GM19455 (cell line): ENCODE measurements at regions not wholly inside any gene's neighbourhood (a gene's known extent, or its start where the extent isn't known, plus 50 kb on each side); places are given as distances from the start of the nearest gene placed in this dataset.

Source experiments
- ATAC-seq: cut with Tn5 transposase; IDR thresholded peaks from one replicate; pipeline ENCODE4 v1.9.1; 2021; ENCODE audit not compliant: unreplicated experiment

DNA sequence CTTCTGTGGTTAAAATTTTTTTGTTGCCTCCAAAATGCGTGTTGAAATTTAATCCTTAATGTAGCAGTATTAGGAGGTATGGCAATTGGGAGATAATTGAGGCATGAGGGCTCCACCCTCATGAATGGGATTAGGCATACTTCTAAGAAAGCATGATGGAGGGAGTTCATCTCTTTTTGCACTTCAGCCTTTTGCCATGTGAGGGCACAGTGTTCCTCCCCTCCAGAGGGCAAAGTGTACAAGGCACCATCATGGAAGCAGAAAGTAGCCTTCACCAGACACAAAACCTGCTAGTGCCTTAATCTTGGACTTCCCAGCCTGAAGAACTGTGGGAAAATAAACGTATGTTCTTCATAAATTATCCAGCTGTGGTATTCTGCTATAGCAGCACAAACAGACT is 429.5 kb downstream of the ZIC1 start:
- no peak for ATAC-seq

DNA sequence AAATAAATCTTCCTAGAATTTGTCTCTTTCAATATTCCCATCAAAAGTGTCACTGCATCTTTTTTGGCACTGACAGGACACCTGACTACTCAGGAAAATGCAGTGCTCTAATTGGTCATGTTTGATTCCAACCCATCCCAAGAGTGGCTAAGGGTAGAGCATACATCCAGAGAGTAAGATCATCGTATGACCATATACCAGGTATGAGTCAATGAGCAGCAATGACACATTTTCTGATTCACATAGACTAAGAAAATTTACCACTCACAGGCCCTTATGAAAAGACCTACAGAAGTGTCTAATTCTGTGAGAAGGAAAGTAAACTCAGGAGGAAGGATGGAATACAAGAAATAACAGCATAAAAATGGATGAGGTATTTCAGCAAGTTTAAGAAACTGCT is 434.2 kb downstream of the ZIC1 start:
- no peak for ATAC-seq

DNA sequence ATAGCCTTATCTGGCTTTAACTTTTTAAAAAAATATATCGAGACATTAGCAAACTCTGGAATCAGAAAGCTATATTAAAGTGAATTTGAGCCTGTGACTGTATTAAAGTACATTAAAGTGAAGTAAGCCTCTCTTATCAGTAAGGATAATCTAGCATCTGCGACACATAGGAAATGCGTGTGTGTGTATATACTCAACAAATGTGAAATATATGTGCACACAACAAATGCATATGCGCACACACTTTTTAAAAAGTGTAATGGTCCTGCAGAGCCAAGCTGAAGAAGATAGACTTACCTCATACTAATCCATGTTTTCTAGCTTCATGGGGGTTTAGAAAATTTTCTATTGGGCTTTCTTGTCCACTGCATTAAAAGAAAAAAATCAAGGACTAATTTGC is 437.1 kb downstream of the ZIC1 start:
- no peak for ATAC-seq

DNA sequence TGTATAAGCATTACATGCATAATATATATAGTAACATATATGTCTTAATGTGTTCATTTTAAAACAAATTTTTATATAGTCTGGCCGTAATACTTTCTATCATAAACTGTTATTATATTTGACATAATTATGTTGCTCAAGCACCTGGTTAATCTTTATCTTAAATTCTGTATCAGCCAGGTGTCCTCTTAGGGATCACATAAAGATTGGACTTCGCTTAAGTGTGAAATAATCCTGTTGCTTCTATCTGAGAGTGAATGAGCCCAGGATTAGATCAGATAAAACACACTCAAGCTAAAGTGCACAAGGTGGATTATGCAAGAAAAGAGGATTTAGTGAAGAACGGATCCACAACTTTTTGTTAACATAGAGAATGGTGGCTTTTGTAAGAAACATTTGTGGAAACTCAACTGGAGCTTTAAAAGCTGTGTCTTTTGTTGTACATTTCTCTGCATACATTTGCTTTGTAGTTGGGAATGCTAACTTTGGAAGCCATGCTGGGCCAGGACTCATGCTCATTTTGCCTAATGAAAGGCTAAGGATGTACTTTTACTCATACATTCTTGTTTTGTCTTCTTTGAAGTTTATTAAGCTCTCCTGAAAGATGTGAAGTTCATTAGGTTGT is 437.8 kb downstream of the ZIC1 start:
- no peak for ATAC-seq

DNA sequence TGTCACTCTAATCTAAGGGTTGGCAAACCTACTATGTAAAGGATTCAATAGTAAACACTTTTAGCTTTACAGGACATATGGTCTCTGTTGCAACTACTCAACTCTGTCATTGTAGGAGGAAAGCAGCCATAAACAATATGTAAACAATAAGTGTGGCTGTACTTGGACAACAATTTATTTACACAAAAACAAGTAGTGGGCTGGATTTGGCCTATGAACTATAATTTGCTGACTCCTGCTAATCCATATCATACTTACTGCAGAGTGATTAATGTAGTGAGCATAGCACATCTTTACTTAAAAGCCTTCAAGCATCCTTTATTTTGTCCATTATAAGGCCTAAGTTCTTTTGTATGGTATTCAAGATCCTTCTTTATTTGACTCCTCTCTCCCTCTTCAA is 441.9 kb downstream of the ZIC1 start:
- no peak for ATAC-seq

DNA sequence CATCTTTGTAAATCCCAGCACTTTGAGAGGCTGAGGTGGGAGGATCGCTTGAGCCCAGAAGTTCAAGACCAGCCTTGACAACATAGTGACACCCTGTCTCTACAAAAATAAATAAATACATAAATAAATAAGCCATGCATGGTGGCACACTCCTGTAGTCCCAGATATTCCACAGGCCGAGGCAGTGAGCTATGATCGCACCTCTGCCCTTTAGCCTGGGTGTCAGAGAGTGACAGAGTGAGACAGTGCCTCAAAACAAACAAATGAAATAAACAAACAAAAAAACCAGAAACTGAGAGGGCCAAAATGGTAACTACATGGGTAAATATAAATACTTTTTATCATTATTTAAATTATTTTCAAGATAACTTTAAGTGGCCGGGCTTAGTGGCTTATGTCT is 445.4 kb downstream of the ZIC1 start:
- ATAC-seq, result no peak

DNA sequence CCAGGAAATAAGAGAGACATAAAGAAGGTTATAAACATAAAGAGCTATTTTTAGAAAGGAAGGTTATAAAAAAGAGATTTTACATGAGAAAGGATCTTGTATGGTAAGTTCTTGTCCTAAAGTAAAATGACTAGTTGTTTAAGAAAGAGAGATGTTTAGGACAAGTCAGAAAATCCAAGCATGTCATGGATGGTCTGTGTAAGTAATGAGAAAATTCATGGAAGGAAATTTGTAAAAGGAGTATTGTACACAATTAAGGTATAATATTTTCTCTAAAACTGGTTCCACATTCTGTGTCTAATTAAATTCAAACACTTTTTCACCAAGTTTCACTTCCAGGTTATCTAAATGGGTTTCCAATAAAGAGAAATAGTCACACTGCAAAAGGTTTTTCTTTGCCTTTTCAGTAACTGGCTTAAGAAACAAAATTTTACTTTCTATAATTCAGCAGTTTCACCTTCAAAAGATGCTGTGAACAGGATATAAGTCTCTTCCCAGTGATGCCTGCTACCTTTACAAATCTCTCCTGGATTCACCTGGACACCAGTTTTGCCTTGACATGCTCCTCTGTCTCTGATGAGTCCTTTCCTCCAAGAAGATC is 455.7 kb downstream of the ZIC1 start:
- no peak for ATAC-seq

DNA sequence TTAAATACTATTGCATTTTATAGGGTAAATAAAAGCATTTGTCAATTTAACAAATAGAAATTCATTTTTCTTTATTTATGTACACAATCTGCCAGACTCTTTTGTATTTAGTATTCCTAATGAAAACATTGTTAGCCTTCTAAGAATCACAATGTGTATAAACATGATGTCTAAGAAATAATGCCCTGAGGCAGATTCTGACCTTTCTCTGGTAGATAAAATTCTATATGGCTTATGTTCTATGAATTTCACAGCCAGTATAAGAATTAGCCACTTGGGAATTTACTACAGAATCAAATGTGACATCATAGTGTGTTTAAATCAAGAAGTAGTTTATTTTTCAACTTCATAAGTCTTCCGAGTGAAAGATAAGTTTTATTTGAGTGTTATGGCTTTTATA is 457.4 kb downstream of the ZIC1 start:
- ATAC-seq, result no peak

DNA sequence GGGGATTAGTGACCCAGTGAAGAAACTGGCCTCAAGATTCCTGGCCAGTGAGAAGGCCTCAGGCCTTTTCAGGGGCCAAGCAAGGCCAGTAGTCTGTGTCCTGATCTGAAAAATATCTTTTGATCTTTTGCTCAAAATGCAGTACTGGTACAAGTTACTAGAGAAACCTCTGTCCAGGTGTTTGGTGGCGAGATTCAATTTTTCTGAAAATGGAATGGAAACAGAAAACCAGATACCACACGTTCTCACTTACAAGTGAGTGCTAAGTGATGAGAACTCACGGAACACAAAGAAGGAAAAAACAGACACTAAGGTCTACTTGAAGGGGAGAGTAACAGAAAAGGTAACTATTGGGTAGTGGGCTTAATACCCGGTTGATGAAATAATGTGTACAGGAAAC is 463.4 kb downstream of the ZIC1 start:
- no peak for ATAC-seq

DNA sequence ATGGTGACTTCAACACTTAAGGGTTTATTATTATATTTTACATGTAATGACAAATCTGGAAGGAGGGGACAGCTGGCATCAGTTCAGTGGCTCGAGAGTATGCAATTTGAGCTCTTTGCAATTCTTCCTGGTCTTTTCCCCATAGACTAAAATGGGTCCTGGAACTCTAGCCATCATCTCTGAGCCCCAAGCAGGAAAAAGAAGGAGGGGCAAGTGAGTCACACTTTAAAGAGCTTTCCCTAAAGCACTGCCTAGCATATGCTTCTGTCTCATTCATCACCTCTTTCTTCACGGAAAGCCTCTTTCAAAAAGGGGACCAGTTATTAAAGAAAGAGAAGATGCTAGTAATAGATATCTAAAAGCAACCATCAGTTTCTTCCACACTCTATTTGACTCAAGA is 466.3 kb downstream of the ZIC1 start:
- ATAC-seq, result no peak

DNA sequence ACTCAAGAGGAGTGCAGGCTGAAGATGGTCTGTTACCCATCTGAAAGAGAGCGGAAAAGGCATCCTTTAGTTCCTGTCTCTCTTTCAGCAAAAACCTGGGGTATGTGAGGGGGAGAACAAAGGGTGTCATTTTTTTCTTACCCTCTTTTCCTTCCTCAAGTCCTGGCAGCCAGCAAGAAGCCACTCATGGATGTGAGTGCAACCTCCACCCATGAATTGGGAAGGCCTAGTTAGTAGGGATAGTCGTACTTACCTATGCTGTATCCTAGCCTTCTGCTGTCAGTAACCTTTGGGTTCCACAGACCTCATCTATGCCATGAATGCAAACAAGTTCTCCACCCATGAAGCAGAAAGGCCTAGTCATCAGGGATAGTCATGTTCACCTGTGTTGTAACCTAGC is 472.8 kb downstream of the ZIC1 start:
- no peak for ATAC-seq

DNA sequence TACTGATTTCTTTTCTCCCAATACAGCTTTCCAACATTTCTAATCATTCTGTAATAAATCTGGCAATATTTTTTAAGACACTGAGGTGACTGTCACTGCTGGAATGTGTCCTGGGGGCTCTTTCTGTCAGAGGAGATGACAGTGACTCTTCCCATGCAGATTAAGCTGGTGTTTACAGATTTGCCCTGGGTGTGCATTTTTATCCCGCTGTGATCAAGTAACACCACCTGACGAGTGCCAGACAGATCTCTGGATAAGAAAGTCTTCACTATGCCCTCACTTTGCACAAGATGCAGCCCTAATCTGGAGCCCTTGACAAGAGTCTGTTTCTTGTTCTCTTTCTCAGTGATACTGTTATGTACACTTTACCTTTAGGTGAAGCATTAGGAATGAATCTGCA is 477.7 kb downstream of the ZIC1 start:
- no peak for ATAC-seq

DNA sequence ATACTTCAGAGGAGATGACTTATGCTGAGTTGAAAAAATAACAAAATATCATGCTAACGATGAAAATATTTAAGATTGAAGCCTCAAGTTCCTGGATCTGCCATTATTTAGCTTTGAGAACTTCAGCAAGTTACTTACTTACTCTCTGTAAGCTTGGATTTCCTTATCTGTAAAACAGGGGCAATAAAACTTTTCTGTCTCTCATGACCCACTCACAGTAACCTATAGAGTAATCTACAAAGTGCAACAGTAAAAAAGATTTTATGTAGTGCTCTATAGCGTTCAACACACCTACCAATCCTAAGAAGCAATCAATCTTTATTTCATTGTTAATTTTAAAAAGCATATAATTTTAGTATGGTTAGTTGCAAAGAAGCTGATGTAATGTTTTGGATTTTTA is 478.6 kb downstream of the ZIC1 start:
- no peak for ATAC-seq

DNA sequence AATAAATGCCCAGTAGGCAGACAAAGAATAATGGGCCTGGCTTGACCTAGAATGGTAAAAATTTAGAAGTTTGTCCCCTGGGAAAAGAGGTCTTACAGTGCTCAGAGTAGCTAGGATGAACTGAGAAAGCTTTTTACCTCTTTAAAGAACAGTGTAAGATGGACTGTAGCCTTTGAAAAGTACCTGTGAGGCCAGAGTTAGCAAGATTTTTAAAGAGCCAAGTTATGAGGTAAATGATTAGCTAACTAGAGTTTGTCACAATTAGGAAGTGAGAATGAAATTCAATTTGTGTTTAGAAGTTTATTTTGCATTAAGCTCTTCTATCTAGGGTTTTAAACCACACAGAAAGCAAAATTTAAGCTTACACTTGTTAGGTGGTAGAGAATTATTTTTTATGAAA is 480.9 kb downstream of the ZIC1 start:
- ATAC-seq, result peak; percentile 72

DNA sequence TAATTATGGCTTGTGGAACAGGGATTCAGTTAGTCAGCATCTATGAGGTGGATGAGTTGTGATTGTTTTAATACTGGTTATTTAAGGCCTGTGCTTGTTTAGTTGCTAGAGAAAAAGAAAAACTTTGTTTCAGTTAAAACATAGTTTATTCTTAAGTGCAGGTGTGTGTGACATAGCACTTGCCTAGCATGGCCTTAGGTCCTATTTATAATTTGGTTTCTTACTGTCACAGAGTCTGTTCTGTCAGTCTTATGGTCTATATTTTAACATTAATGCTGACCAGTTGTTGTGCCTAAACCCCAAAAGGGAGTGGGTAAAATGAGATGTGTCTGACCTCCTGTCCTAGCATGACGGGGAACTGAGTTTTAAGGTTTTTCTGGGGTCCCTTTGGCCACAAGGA is 486.3 kb downstream of the ZIC1 start:
- no peak for ATAC-seq

DNA sequence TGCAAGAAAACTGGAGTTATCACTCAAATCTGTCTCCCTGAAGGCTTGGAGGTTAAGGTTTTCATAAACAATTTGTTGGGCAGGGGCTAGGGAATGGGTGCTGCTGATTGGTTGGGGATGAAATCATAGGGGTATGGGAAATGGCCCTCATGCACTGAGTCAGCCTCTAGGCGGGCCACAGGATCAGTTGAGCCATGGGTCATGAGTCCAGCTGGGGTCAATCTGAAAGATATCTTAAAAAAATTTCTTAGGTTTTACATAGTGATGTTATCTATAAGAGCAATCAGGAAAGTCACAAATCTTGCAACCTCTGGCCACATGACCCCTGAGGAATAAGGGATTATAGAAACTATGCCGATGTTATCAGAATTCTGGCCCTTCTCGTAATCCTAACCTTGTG is 491.7 kb downstream of the ZIC1 start:
- ATAC-seq, result no peak

DNA sequence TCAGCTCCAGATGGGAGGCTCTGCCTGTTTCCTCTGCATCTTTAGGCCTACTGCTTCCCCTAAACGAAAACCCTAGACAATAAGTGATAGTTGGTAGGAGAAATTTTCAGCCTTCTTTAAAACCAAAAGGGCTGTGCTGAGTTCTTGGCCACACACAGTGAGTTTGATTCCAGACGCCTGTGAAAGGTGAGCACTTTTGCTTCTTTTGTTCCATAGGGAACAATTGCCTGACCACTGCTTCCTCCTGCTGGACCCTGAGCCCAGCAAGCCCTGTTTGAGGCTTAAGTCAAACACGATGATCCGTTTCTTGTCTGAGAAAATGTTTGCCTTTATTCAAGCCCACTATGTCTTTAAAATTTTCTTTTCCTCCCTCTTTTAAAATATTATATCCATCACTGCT is 493.9 kb downstream of the ZIC1 start:
- ATAC-seq, result no peak

DNA sequence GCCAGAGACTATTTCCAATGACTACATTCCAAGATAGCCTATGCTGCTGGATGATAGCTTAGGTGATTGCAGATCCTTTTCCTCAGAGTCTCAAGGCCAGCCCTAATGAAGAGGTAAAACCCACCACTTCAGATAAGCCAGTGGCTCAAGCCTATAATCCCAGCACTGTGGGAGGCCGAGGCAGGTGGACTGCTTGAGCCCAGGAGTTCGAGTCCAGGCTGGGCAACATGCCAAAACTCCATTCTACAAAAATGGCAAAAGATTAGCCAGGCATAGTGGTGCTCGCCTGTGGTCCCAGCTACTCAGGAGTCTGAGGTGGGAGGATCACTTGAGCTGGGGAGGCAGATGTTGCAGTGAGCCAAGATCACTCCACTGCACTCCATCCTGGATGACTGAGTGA is 495.3 kb downstream of the ZIC1 start:
- no peak for ATAC-seq

DNA sequence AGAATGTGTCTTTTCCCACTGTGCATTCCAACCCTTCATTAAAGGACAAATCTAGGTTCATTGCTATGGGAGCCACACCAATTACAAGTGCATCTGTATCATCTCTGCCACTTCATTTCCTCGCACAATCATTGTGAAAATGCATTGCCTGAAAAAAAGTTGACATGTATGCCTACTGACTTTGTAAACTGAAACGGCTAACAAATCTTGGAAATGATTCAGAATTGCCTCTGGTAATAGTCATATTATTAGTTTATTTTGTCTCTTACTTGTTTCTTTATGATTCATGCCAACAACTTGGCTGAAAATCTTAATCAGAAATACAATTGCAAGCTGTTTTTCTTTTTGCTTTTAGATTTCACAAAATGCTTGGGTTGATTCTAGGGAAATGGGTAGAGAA is 497.1 kb downstream of the ZIC1 start:
- no peak for ATAC-seq

DNA sequence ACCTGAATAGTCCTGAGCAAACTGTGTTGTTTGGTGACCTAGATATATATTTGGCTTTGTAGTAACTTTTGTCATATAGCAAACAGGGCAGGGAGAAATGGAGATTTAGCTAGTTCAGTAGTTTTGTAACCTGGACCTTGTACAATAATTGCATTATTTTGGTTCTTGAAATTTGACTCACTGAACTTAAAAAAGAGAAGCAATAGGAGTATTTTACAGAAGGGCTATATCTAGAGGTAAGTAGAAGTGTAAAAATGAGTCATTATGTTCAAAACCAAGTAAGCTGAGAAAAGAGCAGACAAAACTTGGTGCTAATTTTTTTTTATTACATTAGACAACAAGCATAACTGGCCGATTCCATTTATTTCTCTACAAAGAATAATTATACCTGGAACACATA is 505.4 kb downstream of the ZIC1 start:
- ATAC-seq, result no peak

DNA sequence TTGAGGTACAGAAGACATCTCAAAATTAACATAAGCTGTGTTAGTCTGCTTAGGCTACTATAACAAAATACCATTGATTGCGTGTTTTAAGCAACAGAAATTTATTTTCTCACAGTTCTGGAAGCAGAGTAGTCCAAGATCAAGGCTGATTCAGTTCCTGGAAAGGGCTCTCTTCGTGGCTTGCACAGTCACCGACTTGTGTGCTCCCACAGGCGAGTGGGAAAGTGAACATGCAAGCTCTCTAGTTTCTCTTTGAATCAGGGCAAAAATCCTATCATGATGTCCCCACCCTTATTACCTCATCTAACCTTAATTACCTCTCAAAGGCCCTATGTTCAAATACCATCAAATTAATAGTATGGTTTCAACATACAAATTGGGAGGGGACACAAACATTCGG is 505.9 kb downstream of the ZIC1 start:
- ATAC-seq, result no peak

DNA sequence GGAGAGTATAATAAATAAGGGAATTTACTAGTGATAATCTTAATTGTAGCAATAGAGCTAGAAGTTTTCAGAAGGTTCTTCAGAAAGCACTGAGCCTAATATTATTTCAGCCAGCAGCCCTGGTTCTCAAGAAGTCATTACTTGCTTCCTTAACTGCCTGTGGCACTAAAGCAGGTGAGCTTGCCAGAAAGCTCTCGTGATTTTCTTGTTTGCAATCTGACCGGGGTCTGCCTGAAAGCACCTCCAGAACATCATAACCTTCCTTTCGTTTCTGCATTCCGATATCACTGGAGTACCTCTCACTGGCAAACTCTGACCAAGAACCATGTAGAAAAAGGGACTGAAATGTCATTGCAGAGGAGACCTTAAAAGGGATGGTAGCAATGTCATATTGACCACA is 510.3 kb downstream of the ZIC1 start:
- ATAC-seq, result no peak

DNA sequence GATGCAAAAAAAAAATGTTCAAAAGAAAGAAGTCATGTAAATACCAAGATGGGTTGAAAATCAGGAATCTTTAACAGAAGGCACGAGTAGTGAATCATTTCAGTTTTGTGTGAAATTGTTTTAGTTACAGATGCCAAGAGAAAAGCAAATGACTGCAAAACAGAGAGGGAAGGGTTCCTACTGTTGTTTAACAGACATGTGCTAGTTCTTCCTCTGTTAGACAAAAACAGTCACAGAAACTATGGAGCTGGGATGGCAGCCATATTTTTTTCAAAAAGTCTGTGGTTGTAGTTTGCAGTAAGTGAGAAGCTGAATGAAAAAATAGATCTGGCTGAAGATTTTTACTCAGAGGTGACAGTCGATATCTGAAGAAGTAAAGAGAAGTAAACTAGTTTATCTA is 511.9 kb downstream of the ZIC1 start:
- no peak for ATAC-seq
